ENCODE measurements at regions not wholly inside any gene's neighbourhood (a gene's known extent, or its start where the extent isn't known, plus 50 kb on each side); places are given as distances from the start of the nearest gene placed in this dataset.

- TF ChIP-seq POLR2AphosphoS5 (IDR thresholded peaks at IDR 0.05) (no peak), CTCF (IDR thresholded peaks at IDR 0.05) (no peak), POLR2A (IDR thresholded peaks at IDR 0.05) (no peak)
These were observed 185.7 kb downstream of the LINC00237 start for GRCh38 chr20:20920433-20920832.

Data from breast epithelium (tissue), 3 donors.